ENCODE measurements at regions not wholly inside any gene's neighbourhood (a gene's known extent, or its start where the extent isn't known, plus 50 kb on each side); places are given as distances from the start of the nearest gene placed in this dataset.
"Not testable (repeated sequence)": the region's sequence is repeated elsewhere in the genome, so short reads cannot be mapped to it uniquely, and the experiment has no call there.

DNA sequence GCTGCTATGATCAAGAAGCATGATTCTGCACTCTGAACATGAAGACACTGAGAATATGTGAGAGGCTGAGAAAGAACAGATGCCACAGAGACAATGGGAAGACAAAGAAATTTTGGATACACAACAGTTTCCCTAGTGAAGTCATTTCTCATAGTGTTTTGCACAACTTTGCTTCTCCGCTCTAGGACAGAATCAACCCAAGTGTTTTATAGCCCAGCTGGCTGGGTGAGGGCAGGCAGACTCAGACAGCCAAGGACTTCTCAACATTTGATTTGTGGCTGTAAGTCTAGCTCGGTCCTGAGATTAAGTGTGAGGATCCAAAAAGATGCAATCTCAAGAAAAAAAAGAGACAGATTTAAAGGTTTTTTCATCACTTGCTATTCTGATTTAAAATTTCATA lies 536.5 kb upstream of the CRIM1 start (continued):
- TF ChIP-seq, protein P1, sequence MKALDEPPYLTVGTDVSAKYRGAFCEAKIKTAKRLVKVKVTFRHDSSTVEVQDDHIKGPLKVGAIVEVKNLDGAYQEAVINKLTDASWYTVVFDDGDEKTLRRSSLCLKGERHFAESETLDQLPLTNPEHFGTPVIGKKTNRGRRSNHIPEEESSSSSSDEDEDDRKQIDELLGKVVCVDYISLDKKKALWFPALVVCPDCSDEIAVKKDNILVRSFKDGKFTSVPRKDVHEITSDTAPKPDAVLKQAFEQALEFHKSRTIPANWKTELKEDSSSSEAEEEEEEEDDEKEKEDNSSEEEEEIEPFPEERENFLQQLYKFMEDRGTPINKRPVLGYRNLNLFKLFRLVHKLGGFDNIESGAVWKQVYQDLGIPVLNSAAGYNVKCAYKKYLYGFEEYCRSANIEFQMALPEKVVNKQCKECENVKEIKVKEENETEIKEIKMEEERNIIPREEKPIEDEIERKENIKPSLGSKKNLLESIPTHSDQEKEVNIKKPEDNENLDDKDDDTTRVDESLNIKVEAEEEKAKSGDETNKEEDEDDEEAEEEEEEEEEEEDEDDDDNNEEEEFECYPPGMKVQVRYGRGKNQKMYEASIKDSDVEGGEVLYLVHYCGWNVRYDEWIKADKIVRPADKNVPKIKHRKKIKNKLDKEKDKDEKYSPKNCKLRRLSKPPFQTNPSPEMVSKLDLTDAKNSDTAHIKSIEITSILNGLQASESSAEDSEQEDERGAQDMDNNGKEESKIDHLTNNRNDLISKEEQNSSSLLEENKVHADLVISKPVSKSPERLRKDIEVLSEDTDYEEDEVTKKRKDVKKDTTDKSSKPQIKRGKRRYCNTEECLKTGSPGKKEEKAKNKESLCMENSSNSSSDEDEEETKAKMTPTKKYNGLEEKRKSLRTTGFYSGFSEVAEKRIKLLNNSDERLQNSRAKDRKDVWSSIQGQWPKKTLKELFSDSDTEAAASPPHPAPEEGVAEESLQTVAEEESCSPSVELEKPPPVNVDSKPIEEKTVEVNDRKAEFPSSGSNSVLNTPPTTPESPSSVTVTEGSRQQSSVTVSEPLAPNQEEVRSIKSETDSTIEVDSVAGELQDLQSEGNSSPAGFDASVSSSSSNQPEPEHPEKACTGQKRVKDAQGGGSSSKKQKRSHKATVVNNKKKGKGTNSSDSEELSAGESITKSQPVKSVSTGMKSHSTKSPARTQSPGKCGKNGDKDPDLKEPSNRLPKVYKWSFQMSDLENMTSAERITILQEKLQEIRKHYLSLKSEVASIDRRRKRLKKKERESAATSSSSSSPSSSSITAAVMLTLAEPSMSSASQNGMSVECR (CRISPR knock-in tag; IDR thresholded peaks at IDR 0.05; ENCODE audit: borderline replicate concordance) = no peak
- TF ChIP-seq ZBTB21 (CRISPR knock-in tag; IDR thresholded peaks at IDR 0.05; ENCODE audit: borderline replicate concordance) = no peak
- TF ChIP-seq, protein P2, sequence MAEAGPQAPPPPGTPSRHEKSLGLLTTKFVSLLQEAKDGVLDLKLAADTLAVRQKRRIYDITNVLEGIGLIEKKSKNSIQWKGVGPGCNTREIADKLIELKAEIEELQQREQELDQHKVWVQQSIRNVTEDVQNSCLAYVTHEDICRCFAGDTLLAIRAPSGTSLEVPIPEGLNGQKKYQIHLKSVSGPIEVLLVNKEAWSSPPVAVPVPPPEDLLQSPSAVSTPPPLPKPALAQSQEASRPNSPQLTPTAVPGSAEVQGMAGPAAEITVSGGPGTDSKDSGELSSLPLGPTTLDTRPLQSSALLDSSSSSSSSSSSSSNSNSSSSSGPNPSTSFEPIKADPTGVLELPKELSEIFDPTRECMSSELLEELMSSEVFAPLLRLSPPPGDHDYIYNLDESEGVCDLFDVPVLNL (CRISPR knock-in tag; IDR thresholded peaks at IDR 0.05; ENCODE audit: borderline replicate concordance, low read depth) = no peak
- TF ChIP-seq FOXJ3 (CRISPR knock-in tag; IDR thresholded peaks at IDR 0.05; ENCODE audit: borderline replicate concordance) = no peak
- TF ChIP-seq, protein P3, sequence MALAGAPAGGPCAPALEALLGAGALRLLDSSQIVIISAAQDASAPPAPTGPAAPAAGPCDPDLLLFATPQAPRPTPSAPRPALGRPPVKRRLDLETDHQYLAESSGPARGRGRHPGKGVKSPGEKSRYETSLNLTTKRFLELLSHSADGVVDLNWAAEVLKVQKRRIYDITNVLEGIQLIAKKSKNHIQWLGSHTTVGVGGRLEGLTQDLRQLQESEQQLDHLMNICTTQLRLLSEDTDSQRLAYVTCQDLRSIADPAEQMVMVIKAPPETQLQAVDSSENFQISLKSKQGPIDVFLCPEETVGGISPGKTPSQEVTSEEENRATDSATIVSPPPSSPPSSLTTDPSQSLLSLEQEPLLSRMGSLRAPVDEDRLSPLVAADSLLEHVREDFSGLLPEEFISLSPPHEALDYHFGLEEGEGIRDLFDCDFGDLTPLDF (CRISPR knock-in tag; IDR thresholded peaks at IDR 0.05) = no peak
- TF ChIP-seq, protein P4, sequence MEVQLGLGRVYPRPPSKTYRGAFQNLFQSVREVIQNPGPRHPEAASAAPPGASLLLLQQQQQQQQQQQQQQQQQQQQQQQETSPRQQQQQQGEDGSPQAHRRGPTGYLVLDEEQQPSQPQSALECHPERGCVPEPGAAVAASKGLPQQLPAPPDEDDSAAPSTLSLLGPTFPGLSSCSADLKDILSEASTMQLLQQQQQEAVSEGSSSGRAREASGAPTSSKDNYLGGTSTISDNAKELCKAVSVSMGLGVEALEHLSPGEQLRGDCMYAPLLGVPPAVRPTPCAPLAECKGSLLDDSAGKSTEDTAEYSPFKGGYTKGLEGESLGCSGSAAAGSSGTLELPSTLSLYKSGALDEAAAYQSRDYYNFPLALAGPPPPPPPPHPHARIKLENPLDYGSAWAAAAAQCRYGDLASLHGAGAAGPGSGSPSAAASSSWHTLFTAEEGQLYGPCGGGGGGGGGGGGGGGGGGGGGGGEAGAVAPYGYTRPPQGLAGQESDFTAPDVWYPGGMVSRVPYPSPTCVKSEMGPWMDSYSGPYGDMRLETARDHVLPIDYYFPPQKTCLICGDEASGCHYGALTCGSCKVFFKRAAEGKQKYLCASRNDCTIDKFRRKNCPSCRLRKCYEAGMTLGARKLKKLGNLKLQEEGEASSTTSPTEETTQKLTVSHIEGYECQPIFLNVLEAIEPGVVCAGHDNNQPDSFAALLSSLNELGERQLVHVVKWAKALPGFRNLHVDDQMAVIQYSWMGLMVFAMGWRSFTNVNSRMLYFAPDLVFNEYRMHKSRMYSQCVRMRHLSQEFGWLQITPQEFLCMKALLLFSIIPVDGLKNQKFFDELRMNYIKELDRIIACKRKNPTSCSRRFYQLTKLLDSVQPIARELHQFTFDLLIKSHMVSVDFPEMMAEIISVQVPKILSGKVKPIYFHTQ (CRISPR knock-in tag; IDR thresholded peaks at IDR 0.05) = no peak
- TF ChIP-seq, protein P5, sequence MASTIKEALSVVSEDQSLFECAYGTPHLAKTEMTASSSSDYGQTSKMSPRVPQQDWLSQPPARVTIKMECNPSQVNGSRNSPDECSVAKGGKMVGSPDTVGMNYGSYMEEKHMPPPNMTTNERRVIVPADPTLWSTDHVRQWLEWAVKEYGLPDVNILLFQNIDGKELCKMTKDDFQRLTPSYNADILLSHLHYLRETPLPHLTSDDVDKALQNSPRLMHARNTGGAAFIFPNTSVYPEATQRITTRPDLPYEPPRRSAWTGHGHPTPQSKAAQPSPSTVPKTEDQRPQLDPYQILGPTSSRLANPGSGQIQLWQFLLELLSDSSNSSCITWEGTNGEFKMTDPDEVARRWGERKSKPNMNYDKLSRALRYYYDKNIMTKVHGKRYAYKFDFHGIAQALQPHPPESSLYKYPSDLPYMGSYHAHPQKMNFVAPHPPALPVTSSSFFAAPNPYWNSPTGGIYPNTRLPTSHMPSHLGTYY (CRISPR knock-in tag; IDR thresholded peaks at IDR 0.05) = no peak
- TF ChIP-seq NFE2L1 (CRISPR knock-in tag; IDR thresholded peaks at IDR 0.05) = no peak

DNA sequence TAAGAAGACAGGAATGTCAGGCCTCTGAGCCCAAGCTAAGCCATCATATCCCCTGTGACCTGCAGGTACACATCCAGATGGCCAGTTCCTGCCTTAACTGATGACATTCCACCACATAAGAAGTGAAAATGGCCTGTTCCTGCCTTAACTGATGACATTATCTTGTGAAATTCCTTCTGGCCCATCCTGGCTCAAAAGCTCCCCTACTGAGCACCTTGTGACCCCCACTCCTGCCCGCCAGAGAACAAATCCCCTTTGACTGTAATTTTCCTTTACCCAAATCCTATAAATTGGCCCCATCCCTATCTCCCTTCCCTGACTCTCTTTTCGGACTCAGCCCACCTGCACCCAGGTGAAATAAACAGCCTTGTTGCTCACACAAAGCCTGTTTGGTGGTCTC lies 537.2 kb upstream of the CRIM1 start:
- POLR2A ChIA-PET = not testable (repeated sequence)

GRCh38 chr2:35814597-35814996 lies 541.0 kb upstream of the CRIM1 start:
- H3K27me3 Mint-ChIP-seq (ENCODE audit: low read depth); ATAC-seq; H3K36me3 Mint-ChIP-seq; CTCF ChIA-PET; POLR2A ChIA-PET; H3K27ac Mint-ChIP-seq; DNase-seq (ENCODE audit: low spot score); H3K4me3 Mint-ChIP-seq; H3K9me3 Mint-ChIP-seq: not testable (repeated sequence)
- peaks cover 19% of the 10 kb centered on the region for H3K4me1 Mint-ChIP-seq

More for the DNA sequence above, 537.2 kb upstream of the CRIM1 start:
- H3K27me3 Mint-ChIP-seq (ENCODE audit: low read depth); H3K4me3 Mint-ChIP-seq; H3K9me3 Mint-ChIP-seq; H3K36me3 Mint-ChIP-seq; CTCF ChIA-PET; H3K27ac Mint-ChIP-seq; DNase-seq (ENCODE audit: low spot score); ATAC-seq: not testable (repeated sequence)
- peaks cover 44% of the 10 kb centered on the region for H3K4me1 Mint-ChIP-seq

- Mint-ChIP-seq H3K36me3 (peaks cover 17% of the 10 kb centered on the region), H3K27ac (no peak overlapping the region), H3K9me3 (peaks cover 42% of the 10 kb centered on the region), H3K4me1 (no peaks in the 10 kb centered on the region), H3K4me3 (no peak overlapping the region), H3K27me3 (ENCODE audit: low read depth) (no peaks in the 10 kb centered on the region)
- ChIA-PET POLR2A (no interaction called here), CTCF (no interaction called here)
- ATAC-seq = no peak
- DNase-seq (ENCODE audit: low spot score) = no peak
- no peak for TF ChIP-seq CBFB (CRISPR knock-in tag; IDR thresholded peaks at IDR 0.05; ENCODE audit: low read depth)
- TF ChIP-seq, protein P6, sequence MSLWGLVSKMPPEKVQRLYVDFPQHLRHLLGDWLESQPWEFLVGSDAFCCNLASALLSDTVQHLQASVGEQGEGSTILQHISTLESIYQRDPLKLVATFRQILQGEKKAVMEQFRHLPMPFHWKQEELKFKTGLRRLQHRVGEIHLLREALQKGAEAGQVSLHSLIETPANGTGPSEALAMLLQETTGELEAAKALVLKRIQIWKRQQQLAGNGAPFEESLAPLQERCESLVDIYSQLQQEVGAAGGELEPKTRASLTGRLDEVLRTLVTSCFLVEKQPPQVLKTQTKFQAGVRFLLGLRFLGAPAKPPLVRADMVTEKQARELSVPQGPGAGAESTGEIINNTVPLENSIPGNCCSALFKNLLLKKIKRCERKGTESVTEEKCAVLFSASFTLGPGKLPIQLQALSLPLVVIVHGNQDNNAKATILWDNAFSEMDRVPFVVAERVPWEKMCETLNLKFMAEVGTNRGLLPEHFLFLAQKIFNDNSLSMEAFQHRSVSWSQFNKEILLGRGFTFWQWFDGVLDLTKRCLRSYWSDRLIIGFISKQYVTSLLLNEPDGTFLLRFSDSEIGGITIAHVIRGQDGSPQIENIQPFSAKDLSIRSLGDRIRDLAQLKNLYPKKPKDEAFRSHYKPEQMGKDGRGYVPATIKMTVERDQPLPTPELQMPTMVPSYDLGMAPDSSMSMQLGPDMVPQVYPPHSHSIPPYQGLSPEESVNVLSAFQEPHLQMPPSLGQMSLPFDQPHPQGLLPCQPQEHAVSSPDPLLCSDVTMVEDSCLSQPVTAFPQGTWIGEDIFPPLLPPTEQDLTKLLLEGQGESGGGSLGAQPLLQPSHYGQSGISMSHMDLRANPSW (CRISPR knock-in tag; conservative IDR thresholded peaks at IDR 0.05; ENCODE audit: low read depth) = no peak
- TF ChIP-seq NR2C2 (CRISPR knock-in tag; IDR thresholded peaks at IDR 0.05) = no peak
- TF ChIP-seq, protein P7, sequence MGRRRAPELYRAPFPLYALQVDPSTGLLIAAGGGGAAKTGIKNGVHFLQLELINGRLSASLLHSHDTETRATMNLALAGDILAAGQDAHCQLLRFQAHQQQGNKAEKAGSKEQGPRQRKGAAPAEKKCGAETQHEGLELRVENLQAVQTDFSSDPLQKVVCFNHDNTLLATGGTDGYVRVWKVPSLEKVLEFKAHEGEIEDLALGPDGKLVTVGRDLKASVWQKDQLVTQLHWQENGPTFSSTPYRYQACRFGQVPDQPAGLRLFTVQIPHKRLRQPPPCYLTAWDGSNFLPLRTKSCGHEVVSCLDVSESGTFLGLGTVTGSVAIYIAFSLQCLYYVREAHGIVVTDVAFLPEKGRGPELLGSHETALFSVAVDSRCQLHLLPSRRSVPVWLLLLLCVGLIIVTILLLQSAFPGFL (CRISPR knock-in tag; IDR thresholded peaks at IDR 0.05; ENCODE audit: borderline replicate concordance) = no peak
- no peak for TF ChIP-seq ZNF232 (CRISPR knock-in tag; IDR thresholded peaks at IDR 0.05)
- TF ChIP-seq ZBTB21 (CRISPR knock-in tag; IDR thresholded peaks at IDR 0.05; ENCODE audit: borderline replicate concordance) = no peak
- TF ChIP-seq ZNF423 (CRISPR knock-in tag; IDR thresholded peaks at IDR 0.05) = no peak
- no peak for TF ChIP-seq RELA (CRISPR knock-in tag; IDR thresholded peaks at IDR 0.05; ENCODE audit: borderline replicate concordance)
Measured at GRCh38 chr2:35803126-35803525, 552.5 kb upstream of the CRIM1 start.

Data from WTC11 (cell line).